Smooth muscle cell (in vitro differentiated cells): ENCODE measurements at regions not wholly inside any gene's neighbourhood (a gene's known extent, or its start where the extent isn't known, plus 50 kb on each side); places are given as distances from the start of the nearest gene placed in this dataset.

Source experiments
- DNase-seq: peaks from one replicate; lab custom pipeline; 2025; ENCODE audit not compliant: unreplicated experiment; lab: John Stamatoyannopoulos, UW
- H2AFZ ChIP-seq: fragments of 200-600 bp; sonication (generic); 2 replicates; pipeline ENCODE4 v1.6.0; 2016; ENCODE audit warnings: antibody characterized with exemption, low read depth, mild to moderate bottlenecking
- H3F3A ChIP-seq: fragments of 200-600 bp; sonication (generic); 2 replicates; pipeline ENCODE4 v1.6.0; 2017; ENCODE audit warnings: antibody characterized with exemption, low read depth
- H3K27ac ChIP-seq: fragments of 200-600 bp; sonication (generic); 2 replicates; pipeline ENCODE4 v1.5.1; 2016; ENCODE audit warnings: low read depth, mild to moderate bottlenecking
- H3K27me3 ChIP-seq: fragments of 200-600 bp; sonication (generic); 2 replicates; pipeline ENCODE4 v1.6.1; 2016; ENCODE audit warnings: low read depth, mild to moderate bottlenecking
- H3K36me3 ChIP-seq: fragments of 200-600 bp; sonication (generic); 2 replicates; pipeline ENCODE4 v1.5.1; 2016; ENCODE audit warnings: low read depth
- H3K4me1 ChIP-seq: fragments of 200-600 bp; sonication (generic); 2 replicates; pipeline ENCODE4 v1.5.1; 2016; ENCODE audit warnings: low read depth
- H3K4me2 ChIP-seq: fragments of 200-600 bp; sonication (generic); 2 replicates; pipeline ENCODE4 v1.6.0; 2016; ENCODE audit warnings: mild to moderate bottlenecking
- H3K4me3 ChIP-seq: fragments of 200-600 bp; sonication (generic); 2 replicates; pipeline ENCODE4 v1.5.1; 2016; ENCODE audit warnings: mild to moderate bottlenecking
- H3K79me2 ChIP-seq: fragments of 200-600 bp; sonication (generic); 2 replicates; pipeline ENCODE4 v1.6.0; 2016; ENCODE audit warnings: low read depth, mild to moderate bottlenecking
- H3K9ac ChIP-seq: fragments of 200-600 bp; sonication (generic); 2 replicates; pipeline ENCODE4 v1.6.0; 2016; ENCODE audit warnings: low read depth
- H3K9me3 ChIP-seq: fragments of 200-600 bp; sonication (generic); replicated peaks from 2 replicates; pipeline ENCODE4 v1.5.1; 2016; ENCODE audit warnings: low read depth
- H4K20me1 ChIP-seq: fragments of 200-600 bp; sonication (generic); 2 replicates; pipeline ENCODE4 v1.6.0; 2016; ENCODE audit warnings: low read depth
- WGBS: methylation state at CpG from one replicate; pipeline ENCODE4 v1.1.7; 2016; ENCODE audit warnings: low lambda C conversion rate; 5-methylcytosine and 5-hydroxymethylcytosine counted together
- TF ChIP-seq, protein P1 (sequence below): fragments of 200-600 bp; sonication (generic); IDR thresholded peaks from 2 replicates; pipeline ENCODE4 v1.5.1; 2017; ENCODE audit warnings: borderline replicate concordance, mild to moderate bottlenecking, antibody characterized with exemption; ENCODE audit not compliant: insufficient read depth, poor library complexity, severe bottlenecking

DNA sequence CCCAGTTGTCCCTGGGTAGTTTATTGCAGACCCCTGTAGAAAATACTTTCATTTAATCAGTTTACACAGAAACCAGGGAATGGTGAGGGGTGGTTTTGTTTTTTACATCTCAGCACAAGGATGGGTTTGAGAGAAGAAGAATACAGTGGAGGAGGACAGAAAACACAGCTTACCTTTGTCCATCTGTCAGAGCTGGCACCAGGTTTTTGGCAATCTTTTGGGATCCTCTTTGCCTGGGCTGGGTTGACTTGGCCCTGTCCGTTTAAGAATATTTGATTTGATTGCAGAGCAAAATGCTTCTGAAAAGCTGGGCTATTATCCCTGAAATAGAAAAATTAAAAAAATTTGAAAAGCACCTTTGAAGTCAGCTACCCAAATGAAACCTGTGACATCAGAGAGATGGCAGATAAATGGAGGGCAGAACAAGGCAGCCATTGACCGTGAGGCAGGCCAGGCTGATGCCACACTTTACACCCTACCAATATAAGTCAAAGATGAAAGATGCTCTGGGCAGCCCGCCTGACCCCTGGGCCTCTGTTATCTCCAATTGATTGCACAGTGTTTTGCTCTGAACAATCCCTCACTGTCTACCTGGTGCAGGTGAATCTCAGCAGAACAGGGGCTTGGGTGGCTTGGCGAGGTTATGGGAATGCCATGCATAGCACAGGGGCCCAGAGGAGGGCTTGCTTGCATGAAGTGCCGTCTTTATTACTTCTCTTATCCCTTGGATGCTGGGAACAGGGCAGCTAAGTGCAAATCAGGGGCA is 218.8 kb downstream of the LMX1A start:
- TF ChIP-seq, protein P1, sequence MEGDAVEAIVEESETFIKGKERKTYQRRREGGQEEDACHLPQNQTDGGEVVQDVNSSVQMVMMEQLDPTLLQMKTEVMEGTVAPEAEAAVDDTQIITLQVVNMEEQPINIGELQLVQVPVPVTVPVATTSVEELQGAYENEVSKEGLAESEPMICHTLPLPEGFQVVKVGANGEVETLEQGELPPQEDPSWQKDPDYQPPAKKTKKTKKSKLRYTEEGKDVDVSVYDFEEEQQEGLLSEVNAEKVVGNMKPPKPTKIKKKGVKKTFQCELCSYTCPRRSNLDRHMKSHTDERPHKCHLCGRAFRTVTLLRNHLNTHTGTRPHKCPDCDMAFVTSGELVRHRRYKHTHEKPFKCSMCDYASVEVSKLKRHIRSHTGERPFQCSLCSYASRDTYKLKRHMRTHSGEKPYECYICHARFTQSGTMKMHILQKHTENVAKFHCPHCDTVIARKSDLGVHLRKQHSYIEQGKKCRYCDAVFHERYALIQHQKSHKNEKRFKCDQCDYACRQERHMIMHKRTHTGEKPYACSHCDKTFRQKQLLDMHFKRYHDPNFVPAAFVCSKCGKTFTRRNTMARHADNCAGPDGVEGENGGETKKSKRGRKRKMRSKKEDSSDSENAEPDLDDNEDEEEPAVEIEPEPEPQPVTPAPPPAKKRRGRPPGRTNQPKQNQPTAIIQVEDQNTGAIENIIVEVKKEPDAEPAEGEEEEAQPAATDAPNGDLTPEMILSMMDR: no peak
- no peak overlapping the region for H3K9ac ChIP-seq
- H2AFZ ChIP-seq: no peak overlapping the region
- no peak overlapping the region for H3K27ac ChIP-seq
- H3K36me3 ChIP-seq: no peaks in the 10 kb centered on the region
- no peaks in the 10 kb centered on the region for H3K4me1 ChIP-seq
- 73% methylated on average over 5 of the region's 5 CpGs for WGBS
- no peaks in the 10 kb centered on the region for H4K20me1 ChIP-seq
- no peak overlapping the region for H3K4me3 ChIP-seq
- DNase-seq: no peak
- H3K79me2 ChIP-seq: no peaks in the 10 kb centered on the region
- no peaks in the 10 kb centered on the region for H3F3A ChIP-seq
- no peaks in the 10 kb centered on the region for H3K9me3 ChIP-seq
- peaks cover 79% of the 10 kb centered on the region for H3K27me3 ChIP-seq
- H3K4me2 ChIP-seq: no peak overlapping the region

DNA sequence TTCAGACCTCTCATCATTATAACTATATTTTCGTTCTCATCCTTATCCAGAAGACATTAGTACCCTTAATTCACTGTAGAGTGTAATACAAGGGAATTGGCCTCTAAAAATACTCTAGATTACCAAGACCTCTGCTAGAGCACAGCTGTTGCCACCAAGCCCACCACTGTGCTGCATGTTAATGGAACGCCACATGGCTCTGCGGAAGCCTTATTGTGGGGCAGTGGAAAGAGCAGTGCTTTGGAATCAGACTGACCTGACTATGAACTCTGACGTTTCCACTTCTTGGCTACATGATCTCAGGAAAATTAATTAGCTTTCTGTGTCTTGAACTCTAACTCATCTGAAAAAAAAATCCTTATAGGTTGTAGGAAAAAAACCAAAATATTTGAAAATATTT is 222.1 kb downstream of the LMX1A start:
- Histone ChIP-seq H3K27me3 (peaks cover 77% of the 10 kb centered on the region), H2AFZ (no peak overlapping the region), H3K4me3 (no peak overlapping the region), H3K36me3 (no peaks in the 10 kb centered on the region), H3K79me2 (no peaks in the 10 kb centered on the region), H3K4me2 (no peak overlapping the region), H3K9me3 (no peaks in the 10 kb centered on the region), H3F3A (no peaks in the 10 kb centered on the region), H3K4me1 (no peaks in the 10 kb centered on the region), H3K27ac (no peak overlapping the region), H3K9ac (no peak overlapping the region), H4K20me1 (no peaks in the 10 kb centered on the region)
- TF ChIP-seq, protein P1: no peak
- WGBS: 88% methylated on average over 4 of the region's 4 CpGs
- no peak for DNase-seq

DNA sequence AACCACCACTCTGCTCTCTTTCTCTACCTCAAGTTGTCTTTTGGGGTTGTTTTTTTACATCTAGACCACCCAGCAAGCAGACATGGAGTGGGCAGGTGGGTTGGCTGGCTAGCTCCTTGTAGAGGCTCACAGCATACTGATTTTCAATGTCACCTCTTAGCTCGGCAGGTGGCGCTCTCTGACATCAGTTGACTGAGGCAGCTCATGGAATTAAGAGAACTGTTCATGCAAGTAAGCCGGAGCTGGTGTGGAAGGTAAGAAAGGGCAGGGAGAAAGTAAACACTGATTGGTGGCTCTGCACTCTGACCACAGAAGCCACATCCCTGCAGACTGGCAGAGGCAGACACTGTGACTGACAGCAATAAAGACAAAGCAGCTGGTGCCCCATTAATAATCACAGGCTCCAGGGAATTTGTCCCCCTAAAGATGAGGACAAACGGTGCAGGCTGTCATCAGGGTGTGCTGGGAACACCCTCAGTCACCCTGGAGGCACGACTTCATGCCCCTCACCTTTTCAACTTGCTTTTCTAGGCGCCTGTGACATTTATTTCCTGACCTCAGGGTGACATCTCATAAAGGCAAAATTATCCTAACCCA is 226.8 kb downstream of the LMX1A start:
- Histone ChIP-seq H3K9ac (no peak overlapping the region), H2AFZ (no peak overlapping the region), H3K4me2 (no peak overlapping the region), H3K36me3 (no peaks in the 10 kb centered on the region), H3K9me3 (no peaks in the 10 kb centered on the region), H4K20me1 (no peaks in the 10 kb centered on the region), H3K4me3 (no peak overlapping the region), H3K27me3 (peaks cover 79% of the 10 kb centered on the region), H3F3A (no peaks in the 10 kb centered on the region), H3K79me2 (no peaks in the 10 kb centered on the region), H3K27ac (no peak overlapping the region), H3K4me1 (no peaks in the 10 kb centered on the region)
- TF ChIP-seq, protein P1: peak; percentile 56
- no peak for DNase-seq
- WGBS: 29% methylated on average over 6 of the region's 6 CpGs
